Activated CD8-positive, alpha-beta memory T cell treated with anti-CD3 and anti-CD28 coated beads for 36 hours (primary cell): ENCODE measurements at regions not wholly inside any gene's neighbourhood (a gene's known extent, or its start where the extent isn't known, plus 50 kb on each side); places are given as distances from the start of the nearest gene placed in this dataset.

Source experiments
- CTCF ChIA-PET: fragments of 350-600 bp; sonication (Branson Sonifier 250); formaldehyde crosslinking; loops from one replicate; lab custom pipeline; 2021; ENCODE audit warnings: antibody characterized with exemption; lab: Charles Lee
- POLR2A ChIA-PET: fragments of 350-600 bp; sonication (Branson Sonifier 250); formaldehyde crosslinking; loops from one replicate; lab custom pipeline; 2021; ENCODE audit warnings: antibody characterized with exemption; lab: Charles Lee

DNA sequence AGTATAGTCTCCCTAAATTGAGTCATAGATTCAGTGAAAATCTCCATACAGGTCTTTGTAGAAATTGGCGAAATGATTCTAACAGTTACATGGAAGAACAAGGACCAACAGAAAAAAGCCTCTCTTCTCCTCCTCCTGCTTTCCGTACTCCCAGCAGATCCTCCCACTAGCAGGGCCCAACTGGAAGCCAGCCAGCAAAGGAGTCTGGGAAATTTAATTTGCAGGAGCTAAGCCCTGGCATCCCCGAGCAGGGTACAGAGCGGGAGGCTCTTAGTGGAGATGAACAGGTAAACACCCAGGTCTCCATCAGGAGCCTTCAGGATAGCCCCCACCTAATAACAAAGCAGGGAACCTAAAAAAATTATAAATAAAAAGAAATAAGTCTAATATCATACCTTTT lies 1473.8 kb downstream of the TBC1D22A start:
- ChIA-PET CTCF (no interaction called here), POLR2A (no interaction called here)

DNA sequence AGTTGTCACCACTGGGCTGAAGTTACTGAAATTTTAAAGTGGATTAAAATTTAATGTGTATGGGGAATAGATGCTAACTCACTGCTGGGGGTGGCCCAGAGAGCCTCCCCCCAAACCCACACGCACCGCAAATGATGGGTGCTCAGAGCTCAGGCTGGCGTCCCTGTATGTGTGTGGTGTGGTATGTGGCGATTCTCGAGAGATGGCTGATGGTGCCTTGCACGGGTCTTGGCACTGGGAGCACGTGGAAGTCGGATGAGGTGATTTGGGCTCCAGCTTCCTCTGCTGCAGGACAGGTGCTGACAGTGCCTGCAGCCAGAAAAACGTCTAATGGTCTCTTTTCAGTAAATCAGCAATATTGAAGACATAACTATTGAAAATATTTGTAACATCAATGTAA lies 1473.3 kb downstream of the TBC1D22A start:
- ChIA-PET POLR2A (no interaction called here), CTCF (no interaction called here)

DNA sequence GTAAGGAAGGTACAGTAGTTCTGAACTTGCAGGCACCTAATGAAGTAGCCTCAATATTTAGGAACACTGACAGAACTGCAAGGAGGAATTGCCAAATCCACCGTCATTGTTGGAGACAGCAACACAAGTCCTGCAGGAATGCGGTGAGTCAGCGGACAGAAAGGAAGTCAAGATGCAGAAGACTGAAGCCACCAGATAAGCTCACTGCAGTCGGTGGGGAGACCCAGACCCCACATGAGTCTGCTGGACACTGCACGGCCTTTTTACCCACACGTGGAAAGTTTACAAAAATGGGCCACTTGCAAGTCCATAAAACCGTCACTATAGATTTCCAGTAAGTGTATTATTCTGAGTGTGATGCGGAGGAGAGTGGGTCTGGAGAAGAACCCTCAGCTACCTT lies 1471.6 kb downstream of the TBC1D22A start:
- ChIA-PET CTCF (no interaction called here), POLR2A (no interaction called here)

DNA sequence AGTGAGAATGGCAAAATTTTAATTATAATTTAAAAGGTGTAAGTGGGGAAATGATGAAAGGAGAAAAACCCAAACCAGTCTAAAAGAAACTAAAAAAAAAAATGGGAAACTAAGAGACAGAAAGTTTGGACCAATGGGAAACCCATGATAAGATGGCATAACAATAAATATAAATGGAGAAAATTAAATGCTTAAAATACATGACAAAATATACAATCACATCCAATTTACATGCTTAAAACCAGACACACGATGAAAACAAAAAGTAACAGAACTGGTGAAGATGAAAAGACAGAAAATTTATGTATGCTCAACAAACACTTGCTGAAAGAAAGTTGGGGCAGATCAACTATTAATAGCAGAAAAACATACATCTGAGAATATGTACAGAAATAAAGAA lies 1471.1 kb downstream of the TBC1D22A start:
- ChIA-PET POLR2A (no interaction called here), CTCF (no interaction called here)

DNA sequence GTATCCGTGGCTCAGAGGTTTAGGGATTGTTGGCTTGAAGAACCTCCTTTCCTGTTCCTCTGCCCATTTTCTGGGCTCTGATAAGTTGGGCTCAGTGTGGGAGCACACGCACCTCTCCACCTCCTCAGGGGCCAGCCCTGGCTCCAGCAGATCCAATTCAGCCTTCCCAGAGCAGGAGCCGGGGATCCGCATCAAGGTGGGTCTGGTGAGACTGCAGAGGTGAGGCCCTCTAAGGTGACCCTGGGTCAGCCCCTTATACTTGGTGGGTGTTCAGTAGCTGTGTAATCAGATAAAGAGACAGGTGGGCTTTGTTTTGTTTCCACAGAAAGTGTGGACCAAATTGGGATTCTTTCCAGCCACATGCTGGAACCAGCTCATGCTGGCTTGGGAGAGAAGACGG lies 1466.0 kb downstream of the TBC1D22A start:
- POLR2A ChIA-PET, result no interaction called here
- CTCF ChIA-PET, result no interaction called here

DNA sequence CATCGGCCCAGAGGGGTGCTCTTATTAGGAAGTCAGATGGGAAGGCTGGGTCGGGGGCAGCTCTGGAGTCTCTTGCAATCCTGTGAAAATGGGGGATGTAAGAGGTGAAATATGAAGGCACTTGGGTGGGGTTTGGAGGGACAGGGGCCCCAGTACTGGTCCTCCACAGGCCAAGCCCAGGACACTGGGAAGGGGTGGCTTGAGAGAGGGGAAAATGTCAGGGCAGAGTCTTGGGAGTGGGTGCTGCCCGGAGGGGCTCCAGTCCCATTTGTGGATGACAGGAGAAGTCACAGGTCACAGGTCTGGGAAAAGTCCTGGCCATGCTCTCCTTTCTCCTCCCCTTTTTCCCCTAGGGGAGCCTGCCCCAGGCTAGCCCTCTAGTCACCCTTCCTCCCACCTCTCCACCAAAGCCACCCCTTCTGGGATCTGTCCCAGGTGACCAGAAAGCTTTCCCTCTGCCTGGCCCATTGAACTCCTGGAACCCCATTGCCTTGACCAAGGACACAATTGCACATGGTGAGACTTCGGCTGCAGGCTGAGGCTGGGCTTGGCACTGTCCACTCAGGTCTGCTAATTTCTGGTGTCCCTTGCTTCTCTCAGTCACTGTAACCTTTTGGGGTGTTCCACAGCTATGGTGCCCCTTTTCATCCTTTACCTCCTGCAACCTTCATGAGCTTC lies 1465.0 kb downstream of the TBC1D22A start:
- CTCF ChIA-PET, result no interaction called here
- POLR2A ChIA-PET, result no interaction called here

DNA sequence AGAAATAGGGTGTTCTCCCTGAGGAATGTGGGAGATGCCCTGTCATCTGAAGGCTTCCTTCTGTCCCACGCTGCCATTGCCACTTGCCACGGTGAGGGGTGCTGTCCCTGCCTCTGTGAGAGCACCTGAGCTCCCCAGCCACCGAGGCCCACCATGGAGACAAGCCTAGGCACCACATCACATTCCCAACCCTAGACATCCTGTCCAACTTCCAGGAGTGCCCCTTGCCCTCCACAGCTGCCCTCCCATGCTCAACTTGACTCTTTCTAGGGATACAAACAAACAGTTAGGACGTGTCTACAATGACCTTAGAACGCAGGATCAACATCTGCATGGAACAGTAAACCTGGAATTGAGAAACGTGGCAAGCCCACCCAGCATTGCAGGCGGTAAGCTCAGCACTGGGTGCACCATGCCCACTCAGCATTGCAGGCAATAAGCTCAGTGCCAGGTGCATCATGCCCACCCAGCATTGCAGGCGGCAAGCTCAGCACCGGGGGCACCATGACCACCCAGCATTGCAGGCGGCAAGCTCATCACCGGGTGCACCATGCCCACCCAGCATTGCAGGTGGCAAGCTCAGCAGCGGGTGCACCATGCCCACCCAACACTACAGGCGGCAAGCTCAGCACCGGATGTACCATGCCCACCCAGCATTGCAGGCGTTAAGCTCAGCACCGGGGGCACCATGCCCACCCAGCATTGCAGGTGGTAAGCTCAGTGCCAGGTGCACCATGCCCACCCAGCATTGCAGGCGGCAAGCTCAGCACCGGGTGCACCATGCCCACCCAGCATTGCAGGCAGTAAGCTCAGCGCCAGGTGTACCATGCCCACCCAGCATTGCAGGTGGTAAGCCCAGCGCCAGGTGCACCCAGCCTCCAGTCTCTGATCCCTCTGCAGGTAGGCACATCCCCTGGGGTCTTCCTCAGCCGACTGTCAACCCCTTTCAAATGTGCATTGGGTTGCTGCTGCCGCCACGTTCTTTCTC lies 1463.9 kb downstream of the TBC1D22A start:
- POLR2A ChIA-PET, result no interaction called here
- CTCF ChIA-PET, result no interaction called here

DNA sequence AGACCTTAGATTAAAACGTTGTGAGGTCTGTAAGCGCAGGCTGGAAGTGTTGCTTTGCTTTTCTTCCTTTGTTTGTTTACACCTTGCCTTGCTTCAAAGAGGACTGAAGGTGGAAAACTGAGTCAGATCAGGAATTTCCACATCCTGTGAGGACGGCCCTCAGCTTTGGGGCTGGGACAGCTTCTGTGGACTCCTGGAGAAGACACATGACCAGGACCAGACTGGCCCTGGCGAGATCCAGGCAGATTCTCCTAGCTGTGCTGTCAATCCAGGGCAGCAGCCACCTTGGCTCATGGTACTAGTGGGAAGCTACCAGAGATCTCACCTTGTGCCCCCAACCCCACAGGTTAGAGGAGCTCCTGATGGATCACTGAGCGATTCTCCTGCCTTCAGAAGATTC lies 1461.9 kb downstream of the TBC1D22A start:
- CTCF ChIA-PET, result no interaction called here
- POLR2A ChIA-PET, result no interaction called here

DNA sequence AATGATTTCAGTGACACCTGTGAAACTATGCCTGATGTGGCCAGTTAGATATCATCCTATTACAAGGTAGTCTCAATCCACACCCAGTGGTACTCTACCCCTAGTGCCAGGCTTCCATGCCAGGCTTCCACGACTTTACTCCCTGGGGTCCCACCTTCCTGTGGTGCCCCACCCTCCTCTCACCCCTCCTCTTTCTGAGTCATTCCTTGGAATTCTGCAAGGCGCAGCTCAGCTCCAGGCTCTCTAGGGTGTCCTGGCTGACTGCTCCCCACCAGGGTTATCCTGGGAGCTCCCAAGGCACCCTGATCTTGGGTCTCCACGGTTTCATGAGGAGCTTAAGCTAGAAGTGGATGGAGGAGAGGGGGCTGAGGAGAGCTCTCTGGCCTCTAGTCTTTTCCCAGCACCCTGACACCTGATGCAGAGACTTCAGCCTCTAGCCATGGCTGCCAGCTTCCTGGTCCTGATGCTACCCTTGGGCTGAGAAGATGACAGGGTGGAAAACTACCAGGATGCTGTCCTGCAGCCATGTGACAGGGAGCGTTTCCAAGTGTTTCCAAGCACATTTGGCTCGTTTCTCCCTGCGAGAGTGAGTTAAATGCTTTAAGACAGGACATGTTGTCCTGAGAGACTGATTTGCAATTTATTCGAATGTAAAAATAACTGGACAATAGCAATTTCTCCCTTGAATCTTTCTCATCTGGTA lies 1461.2 kb downstream of the TBC1D22A start:
- POLR2A ChIA-PET, result no interaction called here
- CTCF ChIA-PET, result no interaction called here

DNA sequence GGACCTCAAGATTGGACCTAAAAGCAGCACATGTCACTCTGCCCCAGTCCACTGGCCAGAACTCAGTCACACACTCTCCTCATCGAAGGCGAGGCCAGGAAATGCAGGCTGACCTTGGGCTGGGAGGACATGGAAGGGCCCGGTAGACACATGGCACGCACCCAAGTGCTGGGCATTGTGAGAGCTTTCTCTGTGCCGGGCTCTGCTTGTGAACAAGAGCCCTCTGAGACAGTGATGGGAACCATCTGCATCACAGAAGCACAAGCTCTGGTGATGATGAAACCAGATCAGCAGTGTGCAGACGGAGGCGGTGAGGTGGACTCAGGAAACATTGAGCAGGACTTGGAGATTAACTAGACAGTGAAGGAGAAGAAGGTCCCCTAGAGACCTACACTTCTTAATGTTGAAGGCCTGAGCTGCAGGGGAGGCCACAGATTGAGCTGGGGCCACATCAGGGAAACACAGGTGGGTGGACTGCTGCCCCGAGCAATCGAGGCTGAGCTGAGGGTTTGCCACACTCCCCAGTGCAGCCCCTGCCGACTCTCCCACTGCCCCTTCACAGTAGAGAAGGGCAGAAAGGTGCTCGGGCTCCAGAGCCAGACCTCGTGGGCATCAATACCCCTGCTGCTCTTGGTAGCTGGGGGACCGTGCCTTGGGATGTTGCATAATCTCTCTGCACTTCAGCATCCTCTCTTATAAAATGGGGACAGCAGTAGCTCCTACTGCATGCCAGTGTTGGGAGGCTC lies 1460.5 kb downstream of the TBC1D22A start:
- CTCF ChIA-PET, result no interaction called here
- POLR2A ChIA-PET, result no interaction called here

DNA sequence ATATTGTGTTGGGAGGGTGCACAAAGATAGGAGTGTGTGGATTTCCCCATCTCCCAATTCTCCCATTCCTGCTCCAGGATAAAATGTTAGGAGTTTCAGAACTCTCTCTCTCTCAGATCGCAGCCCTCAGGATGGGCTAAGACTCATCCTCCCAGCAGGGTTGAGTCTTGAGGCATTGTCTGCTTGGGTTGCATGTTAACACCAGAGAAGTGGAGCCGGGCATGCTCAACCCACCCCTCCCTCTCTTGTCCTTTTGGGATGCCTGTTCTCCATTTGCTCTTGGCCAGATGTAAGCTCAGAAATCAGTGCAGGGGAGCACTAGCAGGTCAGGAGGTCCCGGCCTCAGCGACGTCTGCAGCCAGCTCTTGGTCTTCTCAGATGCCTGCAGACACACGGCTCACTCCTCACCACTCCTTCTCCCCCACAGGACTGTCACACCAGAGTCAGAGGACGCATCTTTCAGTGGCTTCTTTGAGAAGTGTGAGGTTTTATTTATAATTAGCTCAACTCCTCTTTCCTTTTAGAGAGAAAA lies 1456.5 kb downstream of the TBC1D22A start:
- POLR2A ChIA-PET, result no interaction called here

DNA sequence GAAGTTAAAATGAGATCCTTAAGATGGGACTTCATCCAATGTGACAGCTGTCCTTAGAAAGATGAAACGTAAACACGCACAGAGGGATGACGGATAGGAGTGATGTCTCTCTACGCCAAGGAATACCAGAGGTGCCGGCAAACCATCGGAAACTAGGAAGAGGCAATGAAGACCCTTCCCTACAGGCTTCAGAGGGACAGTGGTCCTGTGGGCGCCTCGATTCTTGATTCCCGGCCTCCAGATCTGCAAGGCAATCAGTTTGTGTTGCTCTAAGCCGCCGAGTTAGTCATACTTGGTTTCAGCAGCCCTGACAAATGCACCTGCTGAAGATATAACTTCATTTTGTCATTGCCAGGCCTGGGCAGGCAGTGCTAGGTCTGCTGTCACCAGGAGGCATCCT lies 1455.1 kb downstream of the TBC1D22A start:
- POLR2A ChIA-PET, result no interaction called here
- CTCF ChIA-PET, result no interaction called here

More for the DNA sequence above, 1456.5 kb downstream of the TBC1D22A start:
- CTCF ChIA-PET, result no interaction called here

DNA sequence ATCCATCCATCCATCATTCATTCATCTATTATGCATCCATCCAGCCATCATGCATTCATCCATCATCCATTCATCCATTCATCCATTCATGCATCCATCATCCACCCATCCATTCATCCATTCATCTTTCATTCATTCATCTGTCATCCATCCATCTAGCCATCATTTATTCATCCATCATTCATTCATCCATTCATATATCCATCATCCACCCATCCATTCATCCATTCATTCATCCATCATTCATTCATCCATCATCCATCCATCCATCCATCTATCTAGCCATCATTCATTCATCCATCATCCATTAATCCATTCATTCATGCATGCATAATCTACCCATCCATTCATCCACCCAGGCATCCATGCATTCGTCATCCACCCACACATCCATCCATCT lies 1450.3 kb downstream of the TBC1D22A start:
- POLR2A ChIA-PET, result no interaction called here
- CTCF ChIA-PET, result no interaction called here

DNA sequence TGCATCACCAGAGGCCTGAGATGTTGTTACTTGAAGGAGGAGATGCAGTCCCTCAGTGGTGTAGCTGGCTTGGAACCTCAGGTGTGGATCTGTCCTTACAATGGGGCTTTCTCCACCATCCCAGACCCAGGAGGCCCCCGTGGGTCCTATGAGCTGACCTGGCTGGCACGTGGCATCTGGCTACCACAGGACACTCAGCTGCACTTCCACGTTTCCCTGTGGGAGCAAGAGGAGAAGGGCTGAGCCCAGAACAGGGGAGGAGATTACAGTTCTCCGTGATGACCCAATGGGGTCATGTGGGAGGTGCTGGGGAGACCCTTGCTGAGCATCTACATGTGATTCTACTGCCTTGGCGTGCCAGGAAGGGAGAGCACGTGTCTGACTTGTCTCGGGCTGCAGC lies 1448.4 kb downstream of the TBC1D22A start:
- CTCF ChIA-PET, result no interaction called here
- POLR2A ChIA-PET, result no interaction called here

DNA sequence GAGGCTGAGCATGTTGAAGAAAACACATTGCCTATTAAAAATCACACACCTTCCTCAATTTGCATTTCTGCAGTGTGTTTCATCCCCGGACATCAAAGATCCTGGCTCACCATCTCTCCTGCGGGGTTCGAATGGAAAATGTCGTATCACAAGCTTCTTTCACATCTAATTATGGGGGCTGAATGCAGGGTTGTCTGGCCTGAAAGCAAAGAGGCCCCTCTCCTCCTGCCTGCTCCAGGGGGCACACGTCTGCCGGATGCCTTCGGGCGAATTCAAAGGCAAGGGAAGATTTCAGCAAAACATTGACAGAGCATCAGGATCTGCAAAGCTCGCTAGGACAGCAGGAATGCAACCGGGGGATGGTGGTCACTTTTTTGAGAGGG lies 1447.7 kb downstream of the TBC1D22A start:
- CTCF ChIA-PET, result no interaction called here
- POLR2A ChIA-PET, result no interaction called here

DNA sequence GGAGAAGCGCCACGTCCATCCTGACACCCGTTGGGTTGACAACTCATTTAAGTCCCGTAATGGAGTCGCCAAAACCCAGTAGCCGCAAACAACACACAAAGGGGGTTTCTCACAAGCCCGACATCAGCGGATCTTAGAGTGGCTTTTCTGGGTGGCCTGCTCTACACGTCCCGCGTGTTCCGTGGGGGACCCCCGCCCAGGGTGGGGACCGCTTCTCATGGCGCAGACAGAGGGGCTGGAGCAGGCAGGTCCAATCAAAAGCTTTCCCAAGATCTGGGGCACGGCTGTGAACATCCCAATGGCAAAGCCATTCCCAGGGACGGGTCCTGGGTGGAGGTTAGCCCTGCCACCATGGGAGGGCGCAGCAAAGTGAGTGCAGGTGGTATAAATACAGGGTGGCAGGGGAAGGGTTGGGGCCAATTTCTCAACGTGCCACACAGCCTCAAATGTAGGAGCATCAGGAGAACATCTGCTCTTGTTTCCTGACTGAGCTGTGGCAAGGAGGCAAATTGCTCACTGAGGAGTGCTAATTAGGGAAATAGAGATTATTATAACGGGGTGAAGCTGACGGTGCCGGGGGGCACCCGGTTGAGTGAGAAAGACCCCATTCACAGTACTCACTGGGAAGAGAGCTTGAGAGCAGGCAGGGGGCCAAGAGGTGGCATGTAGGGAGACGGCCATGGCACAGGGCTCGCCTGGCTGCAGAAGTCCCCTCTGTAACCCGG lies 1447.2 kb downstream of the TBC1D22A start:
- ChIA-PET POLR2A (no interaction called here), CTCF (no interaction called here)

DNA sequence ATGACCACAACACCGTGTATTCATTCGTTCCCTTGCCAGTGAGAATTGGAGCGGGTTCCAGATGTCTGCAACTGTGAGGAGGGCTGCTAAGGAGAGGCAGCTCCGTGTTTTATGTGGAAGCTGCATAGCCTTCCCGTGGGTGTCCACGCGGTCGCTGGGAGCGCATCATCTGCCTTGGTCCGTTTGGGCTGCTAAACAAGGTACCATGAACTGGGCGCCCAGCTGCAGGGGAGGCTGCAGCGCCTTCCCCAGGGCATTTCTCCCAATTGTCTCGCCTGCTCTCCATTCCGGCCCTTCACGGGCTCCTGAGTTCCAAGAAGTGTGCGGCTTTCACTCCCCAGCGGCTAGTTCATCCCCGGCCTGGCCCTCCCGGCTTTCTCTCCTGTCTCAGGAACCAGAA lies 1446.4 kb downstream of the TBC1D22A start:
- ChIA-PET POLR2A (no interaction called here), CTCF (no interaction called here)

DNA sequence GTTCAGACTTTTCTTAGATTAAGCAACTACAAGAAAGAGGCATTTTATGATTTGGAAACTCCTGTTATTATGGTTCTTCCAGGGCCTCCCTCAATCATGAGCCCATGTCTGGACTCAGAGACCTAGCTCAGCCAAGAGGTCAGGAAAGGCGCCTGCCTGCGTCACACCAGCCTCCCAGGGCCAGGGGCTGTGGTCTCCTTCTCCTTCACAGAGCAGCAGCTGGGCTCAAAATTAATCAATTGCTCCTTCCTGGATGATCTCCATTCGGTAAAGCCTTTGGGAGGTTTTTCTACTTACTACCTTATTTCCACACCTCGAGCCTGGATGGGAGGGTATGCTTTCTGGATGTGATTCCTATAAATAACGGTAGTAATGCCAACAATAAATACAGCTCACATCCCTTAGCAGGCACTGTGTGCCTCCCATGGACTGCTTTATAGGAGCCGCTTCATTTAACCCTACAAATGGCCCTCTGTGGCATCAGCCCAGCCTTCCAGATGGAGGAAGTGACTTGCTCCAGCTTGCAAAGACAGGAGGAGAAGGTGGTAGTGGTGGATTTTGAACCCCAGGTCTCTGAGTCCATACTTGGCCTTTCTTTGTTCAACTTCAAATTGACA lies 1445.6 kb downstream of the TBC1D22A start:
- ChIA-PET POLR2A (no interaction called here), CTCF (no interaction called here)
